BLaER1 (cell line): ENCODE measurements at regions not wholly inside any gene's neighbourhood (a gene's known extent, or its start where the extent isn't known, plus 50 kb on each side); places are given as distances from the start of the nearest gene placed in this dataset.

Experiments used
- H3K27ac ChIP-seq: shearing (Covaris generic); formaldehyde crosslinking; 2 replicates; pipeline ENCODE4 v1.8.1; 2022
- H3K27me3 ChIP-seq: shearing (Covaris generic); formaldehyde crosslinking; 2 replicates; pipeline ENCODE4 v1.8.1; 2022
- H3K36me3 ChIP-seq: shearing (Covaris generic); formaldehyde crosslinking; 2 replicates; pipeline ENCODE4 v1.8.1; 2022
- H3K4me1 ChIP-seq: shearing (Covaris generic); formaldehyde crosslinking; 2 replicates; pipeline ENCODE4 v1.8.1; 2022
- H3K4me2 ChIP-seq: shearing (Covaris generic); formaldehyde crosslinking; 2 replicates; pipeline ENCODE4 v1.8.1; 2022
- H3K4me3 ChIP-seq: shearing (Covaris generic); formaldehyde crosslinking; 2 replicates; pipeline ENCODE4 v1.8.1; 2022
- H3K9ac ChIP-seq: shearing (Covaris generic); formaldehyde crosslinking; 2 replicates; pipeline ENCODE4 v1.8.1; 2022
- H3K9me3 ChIP-seq: shearing (Covaris generic); formaldehyde crosslinking; 2 replicates; pipeline ENCODE4 v1.8.1; 2022
- H4K20me1 ChIP-seq: shearing (Covaris generic); formaldehyde crosslinking; 2 replicates; pipeline ENCODE4 v1.8.1; 2022
- Cebpa-rat ChIP-seq: shearing (Covaris generic); IDR thresholded peaks from 2 replicates; pipeline ENCODE4 v1.8.1; 2022

DNA sequence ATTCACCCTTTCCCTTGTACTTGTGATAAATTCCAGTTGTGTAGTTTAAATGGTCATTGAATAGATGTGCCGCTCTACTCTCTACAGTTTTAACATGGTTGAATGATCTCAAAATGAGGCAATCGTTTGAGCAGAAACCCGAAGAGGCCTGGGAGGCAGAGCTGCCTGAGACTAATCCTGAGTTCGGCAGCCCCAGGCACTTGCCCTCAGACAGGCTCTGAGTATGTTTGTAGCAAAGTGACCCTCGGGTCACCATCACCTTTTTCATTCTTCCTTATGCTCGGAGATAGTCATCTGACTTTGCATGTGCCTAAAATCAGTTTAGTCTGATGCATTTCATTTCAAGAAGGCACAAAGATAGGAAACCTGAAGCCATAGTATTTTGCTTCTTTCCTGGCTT lies 184.0 kb upstream of the RBFOX1 start:
- no peak overlapping the region for H3K27ac ChIP-seq
- no peaks in the 10 kb centered on the region for H4K20me1 ChIP-seq
- no peak for TF ChIP-seq Cebpa-rat

GRCh38 chr16:7140899-7141298 lies 191.7 kb upstream of the RBFOX1 start:
- Histone ChIP-seq H3K4me2 (no peak overlapping the region), H3K4me1 (no peaks in the 10 kb centered on the region), H3K9ac (no peak overlapping the region), H3K9me3 (no peaks in the 10 kb centered on the region), H3K4me3 (no peak overlapping the region), H3K27ac (no peak overlapping the region), H3K27me3 (no peaks in the 10 kb centered on the region), H4K20me1 (no peaks in the 10 kb centered on the region), H3K36me3 (no peaks in the 10 kb centered on the region)
- no peak for TF ChIP-seq Cebpa-rat

More for the DNA sequence above, 184.0 kb upstream of the RBFOX1 start:
- H3K4me2 ChIP-seq, result no peak overlapping the region
- no peak overlapping the region for H3K9ac ChIP-seq
- H3K36me3 ChIP-seq, result no peaks in the 10 kb centered on the region
- no peaks in the 10 kb centered on the region for H3K9me3 ChIP-seq
- no peaks in the 10 kb centered on the region for H3K27me3 ChIP-seq
- H3K4me1 ChIP-seq, result no peaks in the 10 kb centered on the region
- no peak overlapping the region for H3K4me3 ChIP-seq

DNA sequence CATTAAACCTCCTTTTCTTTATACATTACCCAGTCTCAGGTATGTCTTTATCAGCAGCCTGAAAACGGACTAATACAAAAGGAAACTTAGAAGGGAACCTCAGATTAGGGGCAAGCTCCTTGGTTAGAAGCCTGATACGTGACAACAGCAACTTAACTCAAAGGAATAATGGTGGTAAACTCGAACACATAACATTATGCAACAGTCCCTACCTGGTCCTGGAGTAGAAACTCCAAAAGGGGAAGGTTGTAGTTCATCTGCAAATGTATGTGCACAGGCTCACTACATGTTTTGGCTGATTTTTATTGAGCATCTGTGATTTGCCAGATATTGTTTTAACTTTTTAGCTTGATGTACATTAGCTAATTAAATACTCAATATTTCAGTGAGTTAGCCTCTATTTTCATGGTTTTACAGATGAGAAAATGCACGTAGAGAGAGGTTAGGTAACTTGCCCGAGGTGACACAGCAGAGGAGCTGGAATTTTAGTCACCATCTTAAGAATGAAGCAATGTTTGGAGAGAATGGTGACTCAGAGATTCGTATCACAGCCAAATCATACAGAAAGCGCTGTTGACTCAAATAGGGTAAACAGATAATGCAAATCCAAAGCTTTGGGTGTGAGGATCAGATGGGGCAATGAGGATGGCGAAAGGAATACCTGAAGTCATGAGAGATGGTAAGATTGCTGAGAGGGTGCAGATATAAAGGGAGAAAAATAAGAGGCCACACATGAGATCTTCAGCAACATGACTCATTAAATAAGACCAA lies 194.9 kb upstream of the RBFOX1 start:
- no peak overlapping the region for H3K4me2 ChIP-seq
- H3K27ac ChIP-seq, result no peak overlapping the region
- H3K27me3 ChIP-seq, result no peaks in the 10 kb centered on the region
- no peak overlapping the region for H3K9ac ChIP-seq
- TF ChIP-seq Cebpa-rat, result 0 out of 2 replicates have a peak, but pooled peaks have one; percentile 31
- H3K4me1 ChIP-seq, result no peaks in the 10 kb centered on the region
- H3K9me3 ChIP-seq, result no peaks in the 10 kb centered on the region
- no peaks in the 10 kb centered on the region for H4K20me1 ChIP-seq
- no peaks in the 10 kb centered on the region for H3K36me3 ChIP-seq
- no peak overlapping the region for H3K4me3 ChIP-seq

DNA sequence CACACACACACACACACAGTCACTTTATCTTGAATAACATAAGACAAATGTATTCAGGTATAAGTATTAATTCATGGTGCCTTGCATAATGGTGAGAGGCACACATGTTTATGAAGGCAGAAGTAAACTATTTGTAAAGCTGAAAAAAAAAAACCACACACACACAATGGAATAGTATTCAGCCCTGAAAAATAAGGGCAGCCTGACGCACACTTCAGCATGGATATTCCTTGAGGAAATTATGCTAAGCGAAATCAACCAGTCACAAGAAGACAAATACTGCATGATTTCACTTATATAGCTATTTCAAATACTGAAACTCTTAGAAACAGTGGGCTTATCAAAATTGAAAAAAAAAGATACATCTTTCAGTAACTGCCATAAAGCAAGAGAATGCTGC lies 200.2 kb upstream of the RBFOX1 start:
- Histone ChIP-seq H3K27me3 (no peaks in the 10 kb centered on the region), H3K4me2 (no peak overlapping the region), H3K9ac (no peak overlapping the region), H4K20me1 (no peaks in the 10 kb centered on the region), H3K4me3 (no peak overlapping the region), H3K27ac (no peak overlapping the region), H3K9me3 (no peaks in the 10 kb centered on the region), H3K4me1 (no peaks in the 10 kb centered on the region), H3K36me3 (no peaks in the 10 kb centered on the region)
- TF ChIP-seq Cebpa-rat, result no peak

- Histone ChIP-seq H3K4me1 (no peaks in the 10 kb centered on the region), H3K27ac (no peak overlapping the region), H3K36me3 (no peaks in the 10 kb centered on the region), H3K4me2 (no peak overlapping the region), H4K20me1 (no peaks in the 10 kb centered on the region), H3K4me3 (no peak overlapping the region), H3K27me3 (no peaks in the 10 kb centered on the region), H3K9me3 (no peaks in the 10 kb centered on the region), H3K9ac (no peak overlapping the region)
- TF ChIP-seq Cebpa-rat, result no peak
Observed at GRCh38 chr16:7124701-7125100, 207.9 kb upstream of the RBFOX1 start.

DNA sequence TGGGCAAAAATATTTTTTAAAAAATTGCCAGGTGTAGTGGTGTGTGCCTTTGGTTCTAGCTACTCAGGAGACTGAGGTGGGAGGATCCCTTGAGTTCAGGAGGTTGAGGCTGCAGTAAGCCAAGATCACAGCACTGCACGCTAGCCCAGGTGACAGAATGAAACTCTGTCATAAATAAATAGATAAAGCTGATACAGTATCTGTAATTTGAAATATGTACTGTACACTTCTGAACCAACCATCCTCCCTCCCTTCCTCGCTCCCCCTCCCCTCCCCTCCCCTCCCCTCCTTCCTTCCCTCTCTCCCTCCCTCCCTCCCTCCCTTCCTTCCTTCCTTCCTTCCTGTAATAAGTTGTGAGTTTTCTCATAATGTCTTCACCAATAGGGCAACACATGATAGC lies 208.4 kb upstream of the RBFOX1 start:
- H3K9me3 ChIP-seq, result no peaks in the 10 kb centered on the region
- H3K9ac ChIP-seq, result no peak overlapping the region
- H4K20me1 ChIP-seq, result no peaks in the 10 kb centered on the region
- no peak overlapping the region for H3K4me3 ChIP-seq
- H3K27ac ChIP-seq, result no peak overlapping the region
- TF ChIP-seq Cebpa-rat, result no peak
- no peak overlapping the region for H3K4me2 ChIP-seq
- H3K36me3 ChIP-seq, result no peaks in the 10 kb centered on the region
- H3K4me1 ChIP-seq, result no peaks in the 10 kb centered on the region
- no peaks in the 10 kb centered on the region for H3K27me3 ChIP-seq

DNA sequence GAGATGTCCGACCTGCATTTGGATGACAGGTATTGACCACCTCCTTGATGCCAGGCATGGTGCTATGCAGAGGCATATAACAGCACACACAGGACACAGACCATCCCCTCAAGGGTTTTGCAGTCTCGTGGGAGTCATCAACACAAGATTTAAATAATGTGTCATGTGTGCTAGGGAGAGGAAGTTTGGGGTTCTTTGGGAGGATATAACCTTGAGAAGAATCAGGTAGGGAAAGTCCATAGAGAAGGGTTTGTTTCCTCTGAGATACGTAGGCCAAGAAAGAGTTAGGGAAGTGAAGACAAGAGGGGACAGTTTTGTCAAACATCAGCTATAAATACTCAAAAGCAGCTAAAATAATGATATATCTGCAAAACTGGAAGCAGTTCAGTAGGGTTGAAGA lies 215.9 kb upstream of the RBFOX1 start:
- H3K36me3 ChIP-seq, result no peaks in the 10 kb centered on the region
- no peaks in the 10 kb centered on the region for H3K4me1 ChIP-seq
- no peak for TF ChIP-seq Cebpa-rat
- H3K9ac ChIP-seq, result no peak overlapping the region
- H3K4me2 ChIP-seq, result no peak overlapping the region
- no peaks in the 10 kb centered on the region for H3K27me3 ChIP-seq
- no peaks in the 10 kb centered on the region for H4K20me1 ChIP-seq
- H3K27ac ChIP-seq, result no peak overlapping the region
- H3K9me3 ChIP-seq, result no peaks in the 10 kb centered on the region
- no peak overlapping the region for H3K4me3 ChIP-seq

GRCh38 chr16:7115898-7116297 lies 216.7 kb upstream of the RBFOX1 start:
- H3K36me3 ChIP-seq, result no peaks in the 10 kb centered on the region
- H3K4me1 ChIP-seq, result no peaks in the 10 kb centered on the region
- H4K20me1 ChIP-seq, result no peaks in the 10 kb centered on the region
- H3K4me2 ChIP-seq, result no peak overlapping the region
- TF ChIP-seq Cebpa-rat, result no peak
- no peak overlapping the region for H3K4me3 ChIP-seq
- H3K9me3 ChIP-seq, result no peaks in the 10 kb centered on the region
- H3K9ac ChIP-seq, result no peak overlapping the region
- H3K27me3 ChIP-seq, result no peaks in the 10 kb centered on the region
- no peak overlapping the region for H3K27ac ChIP-seq

DNA sequence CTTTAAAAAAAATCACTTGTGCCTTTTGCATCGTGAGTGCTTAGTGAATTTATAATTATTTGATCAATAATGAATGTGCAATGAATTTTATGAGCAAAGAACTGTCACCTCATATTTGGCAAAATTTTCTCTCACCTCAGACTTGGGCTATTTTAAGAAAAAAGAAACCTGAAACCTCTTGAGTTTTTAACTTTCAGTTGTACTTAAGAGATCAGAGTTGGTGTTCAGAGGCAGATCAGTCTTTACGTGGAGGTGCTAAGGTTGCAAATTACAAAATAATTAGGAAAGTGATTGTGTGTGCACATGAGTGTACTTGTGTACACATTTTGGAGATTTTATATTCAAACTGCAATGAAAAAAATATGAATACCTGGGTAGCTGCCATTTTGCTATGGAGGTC lies 218.7 kb upstream of the RBFOX1 start:
- TF ChIP-seq Cebpa-rat, result no peak
- Histone ChIP-seq H3K4me3 (no peak overlapping the region), H3K4me2 (no peak overlapping the region), H3K36me3 (no peaks in the 10 kb centered on the region), H3K27me3 (no peaks in the 10 kb centered on the region), H4K20me1 (no peaks in the 10 kb centered on the region), H3K9ac (no peak overlapping the region), H3K27ac (no peak overlapping the region), H3K9me3 (no peaks in the 10 kb centered on the region), H3K4me1 (no peaks in the 10 kb centered on the region)

DNA sequence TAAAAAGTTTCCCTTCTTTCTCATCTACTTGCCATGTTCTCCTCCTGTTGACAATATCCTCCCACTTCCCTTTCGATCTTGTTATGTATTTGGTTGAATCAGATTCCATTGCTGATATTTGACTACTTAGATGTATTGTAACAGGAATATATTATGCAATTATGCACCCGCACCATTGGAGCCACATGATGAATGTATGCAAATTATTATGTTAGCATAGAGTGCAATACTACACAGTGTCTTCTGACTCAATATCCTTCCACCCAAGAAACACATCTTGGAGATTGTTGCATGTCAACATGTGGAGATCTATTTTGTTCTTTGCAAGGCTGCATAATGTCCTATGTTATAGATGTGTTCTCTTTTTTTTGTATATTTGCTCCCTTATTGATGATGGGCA lies 219.2 kb upstream of the RBFOX1 start:
- Histone ChIP-seq H3K9me3 (no peaks in the 10 kb centered on the region), H3K27ac (no peak overlapping the region), H3K4me1 (no peaks in the 10 kb centered on the region), H3K4me2 (no peak overlapping the region), H3K27me3 (no peaks in the 10 kb centered on the region), H3K9ac (no peak overlapping the region), H3K4me3 (no peak overlapping the region), H3K36me3 (no peaks in the 10 kb centered on the region), H4K20me1 (no peaks in the 10 kb centered on the region)
- no peak for TF ChIP-seq Cebpa-rat

DNA sequence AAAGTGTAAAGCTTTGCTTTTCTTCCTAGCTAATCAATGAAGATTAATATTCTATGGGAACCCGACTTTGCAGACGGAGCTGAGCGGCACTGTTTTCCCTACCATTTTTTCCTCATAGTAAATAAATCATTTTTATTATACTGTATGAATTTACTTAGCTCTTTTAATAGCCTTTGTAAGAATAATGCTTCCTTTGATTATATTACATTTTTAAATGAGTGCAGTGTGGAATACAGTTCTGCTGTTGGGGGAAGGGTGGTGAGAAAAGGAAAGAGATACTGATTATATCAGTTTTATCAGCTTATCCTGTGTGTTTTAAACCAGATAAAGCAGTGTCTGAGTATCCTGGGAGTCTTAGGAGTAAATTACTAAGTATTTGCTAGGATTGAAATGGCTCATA lies 221.4 kb upstream of the RBFOX1 start:
- H3K9ac ChIP-seq, result no peak overlapping the region
- no peaks in the 10 kb centered on the region for H3K4me1 ChIP-seq
- no peak for TF ChIP-seq Cebpa-rat
- no peaks in the 10 kb centered on the region for H3K36me3 ChIP-seq
- no peak overlapping the region for H3K27ac ChIP-seq
- H4K20me1 ChIP-seq, result no peaks in the 10 kb centered on the region
- H3K4me2 ChIP-seq, result no peak overlapping the region
- no peaks in the 10 kb centered on the region for H3K27me3 ChIP-seq
- no peak overlapping the region for H3K4me3 ChIP-seq
- no peaks in the 10 kb centered on the region for H3K9me3 ChIP-seq
